ENCODE measurements at regions not wholly inside any gene's neighbourhood (a gene's known extent, or its start where the extent isn't known, plus 50 kb on each side); places are given as distances from the start of the nearest gene placed in this dataset.
"Not testable (repeated sequence)": the region's sequence is repeated elsewhere in the genome, so short reads cannot be mapped to it uniquely, and the experiment has no call there.

GRCh38 chr6:26279371-26279770, 85.6 kb upstream of the BTN3A2 start:
- 96 to 99% (median 98%) methylated on average over 5 of the region's 5 CpGs for WGBS, 3 donors
- H3K36me3 ChIP-seq (ENCODE audit: control insufficient read depth in 3 of 3, insufficient read depth in 2 of 3, low read depth in 1 of 3, low read length in 3 of 3): not testable (repeated sequence)

GRCh38 chr6:26280407-26280806, 84.6 kb upstream of the BTN3A2 start:
- Histone ChIP-seq H3K27ac (ENCODE audit: low read depth in 1 of 3, low read length in 2 of 3) (no peak overlapping the region), H3K27me3 (ENCODE audit: control insufficient read depth in 3 of 3, insufficient read depth in 3 of 3, low read length in 3 of 3) (no peaks in the 10 kb centered on the region), H3K36me3 (ENCODE audit: control insufficient read depth in 3 of 3, insufficient read depth in 2 of 3, low read depth in 1 of 3, low read length in 3 of 3) (peaks cover 0 to 8% (median 6%) of the 10 kb centered on the region in 3 donors), H3K9me3 (ENCODE audit: control insufficient read depth in 2 of 2, insufficient read depth in 1 of 2, low read depth in 1 of 2, low read length in 1 of 2) (peaks cover 0 to 3% of the 10 kb centered on the region in 2 donors), H3K4me3 (ENCODE audit: low read depth in 1 of 3, low read length in 3 of 3) (no peak overlapping the region), H3K4me1 (ENCODE audit: control insufficient read depth in 3 of 3, insufficient read depth in 2 of 3, low read depth in 1 of 3, low read length in 2 of 3) (peaks cover 5 to 7% (median 6%) of the 10 kb centered on the region in 3 donors)
- WGBS, 3 donors: 83 to 88% (median 87%) methylated on average over 1 of the region's 1 CpG
- peak in 1 of 2 donors; percentile 51 for DNase-seq
- no peak for FAIRE-seq

More at GRCh38 chr6:26279371-26279770, 85.6 kb upstream of the BTN3A2 start:
- not testable (repeated sequence) for H3K4me1 ChIP-seq (ENCODE audit: control insufficient read depth in 3 of 3, insufficient read depth in 2 of 3, low read depth in 1 of 3, low read length in 2 of 3); H3K27ac ChIP-seq (ENCODE audit: low read depth in 1 of 3, low read length in 2 of 3); FAIRE-seq; H3K4me3 ChIP-seq (ENCODE audit: low read depth in 1 of 3, low read length in 3 of 3); H3K9me3 ChIP-seq (ENCODE audit: control insufficient read depth in 2 of 2, insufficient read depth in 1 of 2, low read depth in 1 of 2, low read length in 1 of 2); DNase-seq; H3K27me3 ChIP-seq (ENCODE audit: control insufficient read depth in 3 of 3, insufficient read depth in 3 of 3, low read length in 3 of 3)

- Histone ChIP-seq H3K4me3 (ENCODE audit: low read depth in 1 of 3, low read length in 3 of 3) (peak overlapping the region; percentile 28 to 78 (median 56)), H3K36me3 (ENCODE audit: control insufficient read depth in 3 of 3, insufficient read depth in 2 of 3, low read depth in 1 of 3, low read length in 3 of 3) (peaks cover 0 to 6% (median 4%) of the 10 kb centered on the region in 3 donors), H3K4me1 (ENCODE audit: control insufficient read depth in 3 of 3, insufficient read depth in 2 of 3, low read depth in 1 of 3, low read length in 2 of 3) (peaks cover 5 to 7% (median 6%) of the 10 kb centered on the region in 3 donors), H3K27ac (ENCODE audit: low read depth in 1 of 3, low read length in 2 of 3) (peak overlapping the region; percentile 95 to 97 (median 97)), H3K27me3 (ENCODE audit: control insufficient read depth in 3 of 3, insufficient read depth in 3 of 3, low read length in 3 of 3) (no peaks in the 10 kb centered on the region), H3K9me3 (ENCODE audit: control insufficient read depth in 2 of 2, insufficient read depth in 1 of 2, low read depth in 1 of 2, low read length in 1 of 2) (peaks cover 0 to 7% of the 10 kb centered on the region in 2 donors)
- FAIRE-seq (no peak), DNase-seq (peak; percentile 69 to 75)
- 0% methylated on average over 23 of the region's 23 CpGs for WGBS, 3 donors
Observed at GRCh38 chr6:26284537-26285142, 80.4 kb upstream of the BTN3A2 start.

- H3K27ac ChIP-seq (ENCODE audit: low read depth in 1 of 3, low read length in 2 of 3): peak overlapping the region; percentile 95 to 97 (median 97)
- H3K4me1 ChIP-seq (ENCODE audit: control insufficient read depth in 3 of 3, insufficient read depth in 2 of 3, low read depth in 1 of 3, low read length in 2 of 3): peaks cover 5 to 7% (median 6%) of the 10 kb centered on the region in 3 donors
- peak; percentile 100 for DNase-seq
- peaks cover 0 to 4% (median 4%) of the 10 kb centered on the region in 3 donors for H3K36me3 ChIP-seq (ENCODE audit: control insufficient read depth in 3 of 3, insufficient read depth in 2 of 3, low read depth in 1 of 3, low read length in 3 of 3)
- peak overlapping the region; percentile 34 to 78 (median 56) for H3K4me3 ChIP-seq (ENCODE audit: low read depth in 1 of 3, low read length in 3 of 3)
- FAIRE-seq: no peak
- H3K9me3 ChIP-seq (ENCODE audit: control insufficient read depth in 2 of 2, insufficient read depth in 1 of 2, low read depth in 1 of 2, low read length in 1 of 2): peaks cover 0 to 7% of the 10 kb centered on the region in 2 donors
- 0% methylated on average over 52 to 53 of the region's 53 CpGs for WGBS, 3 donors
- no peaks in the 10 kb centered on the region for H3K27me3 ChIP-seq (ENCODE audit: control insufficient read depth in 3 of 3, insufficient read depth in 3 of 3, low read length in 3 of 3)
Observed at GRCh38 chr6:26285143-26286134, 79.6 kb upstream of the BTN3A2 start.

- Histone ChIP-seq H3K4me1 (ENCODE audit: control insufficient read depth in 3 of 3, insufficient read depth in 2 of 3, low read depth in 1 of 3, low read length in 2 of 3) (peaks cover 5 to 7% (median 6%) of the 10 kb centered on the region in 3 donors), H3K36me3 (ENCODE audit: control insufficient read depth in 3 of 3, insufficient read depth in 2 of 3, low read depth in 1 of 3, low read length in 3 of 3) (no peaks in the 10 kb centered on the region), H3K27ac (ENCODE audit: low read depth in 1 of 3, low read length in 2 of 3) (peak overlapping the region; percentile 95 to 97 (median 97)), H3K4me3 (ENCODE audit: low read depth in 1 of 3, low read length in 3 of 3) (peak overlapping the region; percentile 34 to 78 (median 56)), H3K27me3 (ENCODE audit: control insufficient read depth in 3 of 3, insufficient read depth in 3 of 3, low read length in 3 of 3) (no peaks in the 10 kb centered on the region), H3K9me3 (ENCODE audit: control insufficient read depth in 2 of 2, insufficient read depth in 1 of 2, low read depth in 1 of 2, low read length in 1 of 2) (peaks cover 0 to 7% of the 10 kb centered on the region in 2 donors)
- FAIRE-seq (no peak), DNase-seq (peak; percentile 82 to 91)
- WGBS, 3 donors: 3 to 5% (median 3%) methylated on average over 18 of the region's 18 CpGs
Observed at GRCh38 chr6:26286168-26286877, 78.7 kb upstream of the BTN3A2 start.

- 81 to 91% (median 90%) methylated on average over 6 of the region's 6 CpGs for WGBS, 3 donors
- H3K27me3 ChIP-seq (ENCODE audit: control insufficient read depth in 3 of 3, insufficient read depth in 3 of 3, low read length in 3 of 3): no peaks in the 10 kb centered on the region
- no peak overlapping the region for H3K4me3 ChIP-seq (ENCODE audit: low read depth in 1 of 3, low read length in 3 of 3)
- peaks cover 0 to 5% of the 10 kb centered on the region in 2 donors for H3K9me3 ChIP-seq (ENCODE audit: control insufficient read depth in 2 of 2, insufficient read depth in 1 of 2, low read depth in 1 of 2, low read length in 1 of 2)
- H3K36me3 ChIP-seq (ENCODE audit: control insufficient read depth in 3 of 3, insufficient read depth in 2 of 3, low read depth in 1 of 3, low read length in 3 of 3): no peaks in the 10 kb centered on the region
- peaks cover 0 to 7% (median 5%) of the 10 kb centered on the region in 3 donors for H3K4me1 ChIP-seq (ENCODE audit: control insufficient read depth in 3 of 3, insufficient read depth in 2 of 3, low read depth in 1 of 3, low read length in 2 of 3)
- no peak for DNase-seq
- H3K27ac ChIP-seq (ENCODE audit: low read depth in 1 of 3, low read length in 2 of 3): no peak overlapping the region
- no peak for FAIRE-seq
Observed at GRCh38 chr6:26288155-26288554, 76.8 kb upstream of the BTN3A2 start.

GRCh38 chr6:26290941-26291340, 74.1 kb upstream of the BTN3A2 start:
- no peak overlapping the region for H3K4me3 ChIP-seq (ENCODE audit: low read depth in 1 of 3, low read length in 3 of 3)
- H3K27ac ChIP-seq (ENCODE audit: low read depth in 1 of 3, low read length in 2 of 3): no peak overlapping the region
- H3K36me3 ChIP-seq (ENCODE audit: control insufficient read depth in 3 of 3, insufficient read depth in 2 of 3, low read depth in 1 of 3, low read length in 3 of 3): no peaks in the 10 kb centered on the region
- no peak for FAIRE-seq
- WGBS, 3 donors: 73 to 77% (median 74%) methylated on average over 5 of the region's 5 CpGs
- DNase-seq: no peak
- peaks cover 0 to 10% (median 0%) of the 10 kb centered on the region in 3 donors for H3K4me1 ChIP-seq (ENCODE audit: control insufficient read depth in 3 of 3, insufficient read depth in 2 of 3, low read depth in 1 of 3, low read length in 2 of 3)
- no peaks in the 10 kb centered on the region for H3K27me3 ChIP-seq (ENCODE audit: control insufficient read depth in 3 of 3, insufficient read depth in 3 of 3, low read length in 3 of 3)
- H3K9me3 ChIP-seq (ENCODE audit: control insufficient read depth in 2 of 2, insufficient read depth in 1 of 2, low read depth in 1 of 2, low read length in 1 of 2): peaks cover 0 to 5% of the 10 kb centered on the region in 2 donors

- Histone ChIP-seq H3K27me3 (ENCODE audit: control insufficient read depth in 3 of 3, insufficient read depth in 3 of 3, low read length in 3 of 3) (peaks cover 0 to 3% (median 0%) of the 10 kb centered on the region in 3 donors), H3K4me3 (ENCODE audit: low read depth in 1 of 3, low read length in 3 of 3) (no peak overlapping the region), H3K27ac (ENCODE audit: low read depth in 1 of 3, low read length in 2 of 3) (no peak overlapping the region), H3K4me1 (ENCODE audit: control insufficient read depth in 3 of 3, insufficient read depth in 2 of 3, low read depth in 1 of 3, low read length in 2 of 3) (peaks cover 0 to 20% (median 4%) of the 10 kb centered on the region in 3 donors), H3K9me3 (ENCODE audit: control insufficient read depth in 2 of 2, insufficient read depth in 1 of 2, low read depth in 1 of 2, low read length in 1 of 2) (peaks cover 0 to 5% of the 10 kb centered on the region in 2 donors), H3K36me3 (ENCODE audit: control insufficient read depth in 3 of 3, insufficient read depth in 2 of 3, low read depth in 1 of 3, low read length in 3 of 3) (no peaks in the 10 kb centered on the region)
- DNase-seq: no peak
- no peak for FAIRE-seq
- 88 to 100% (median 95%) methylated on average over 1 of the region's 1 CpG for WGBS, 3 donors
Observed at GRCh38 chr6:26292709-26293108, 72.3 kb upstream of the BTN3A2 start.

Measured in small intestine (tissue), 7 donors.